Upper lobe of left lung (tissue), 4 donors: ENCODE measurements at regions not wholly inside any gene's neighbourhood (a gene's known extent, or its start where the extent isn't known, plus 50 kb on each side); places are given as distances from the start of the nearest gene placed in this dataset.

ENCODE experiments used
- POLR2A ChIP-seq, 4 donors: fragments of 450-650 bp; IDR thresholded peaks; one replicate each; pipeline ENCODE4 v1.5.1; 2016 to 2017; ENCODE audit warnings: antibody characterized with exemption in 4 of 4, mild to moderate bottlenecking in 2 of 4
- POLR2AphosphoS5 ChIP-seq, 2 donors: sonication (generic); formaldehyde crosslinking; IDR thresholded peaks; one replicate each; pipeline ENCODE4 v1.5.1; 2017; ENCODE audit warnings: antibody characterized with exemption in 2 of 2
- TF ChIP-seq, protein P1 (sequence below), 6 experiments: fragments of 450-650 bp in 4 of 6; fragments of 200-600 bp in 2 of 6; sonication (generic) in 2 of 6; IDR thresholded peaks; one replicate each; pipeline ENCODE4 v1.5.1; 2016 to 2019; ENCODE audit warnings: antibody characterized with exemption in 6 of 6

DNA sequence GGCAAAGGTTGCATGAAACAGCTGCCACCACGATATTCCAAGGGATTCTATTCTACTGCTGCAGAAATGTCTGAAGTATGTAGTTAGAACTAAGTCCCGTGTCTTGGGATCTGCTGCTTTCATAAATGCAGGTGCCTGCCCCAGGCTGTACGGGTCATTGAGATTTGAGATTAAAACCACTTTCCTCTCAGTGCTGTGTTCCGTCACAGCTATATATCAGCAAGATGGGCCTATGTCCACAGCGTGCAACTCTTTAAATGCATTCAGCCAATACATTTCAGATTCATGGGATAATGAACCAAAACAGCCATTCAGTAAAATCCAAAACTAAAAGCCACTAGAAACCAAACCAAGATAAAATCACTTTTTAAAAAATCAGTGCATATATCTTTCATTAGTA is 107.3 kb upstream of the LUZP2 start:
- TF ChIP-seq POLR2A (IDR thresholded peaks at IDR 0.05) (no peak), POLR2AphosphoS5 (IDR thresholded peaks at IDR 0.05) (no peak)
- TF ChIP-seq, protein P1, sequence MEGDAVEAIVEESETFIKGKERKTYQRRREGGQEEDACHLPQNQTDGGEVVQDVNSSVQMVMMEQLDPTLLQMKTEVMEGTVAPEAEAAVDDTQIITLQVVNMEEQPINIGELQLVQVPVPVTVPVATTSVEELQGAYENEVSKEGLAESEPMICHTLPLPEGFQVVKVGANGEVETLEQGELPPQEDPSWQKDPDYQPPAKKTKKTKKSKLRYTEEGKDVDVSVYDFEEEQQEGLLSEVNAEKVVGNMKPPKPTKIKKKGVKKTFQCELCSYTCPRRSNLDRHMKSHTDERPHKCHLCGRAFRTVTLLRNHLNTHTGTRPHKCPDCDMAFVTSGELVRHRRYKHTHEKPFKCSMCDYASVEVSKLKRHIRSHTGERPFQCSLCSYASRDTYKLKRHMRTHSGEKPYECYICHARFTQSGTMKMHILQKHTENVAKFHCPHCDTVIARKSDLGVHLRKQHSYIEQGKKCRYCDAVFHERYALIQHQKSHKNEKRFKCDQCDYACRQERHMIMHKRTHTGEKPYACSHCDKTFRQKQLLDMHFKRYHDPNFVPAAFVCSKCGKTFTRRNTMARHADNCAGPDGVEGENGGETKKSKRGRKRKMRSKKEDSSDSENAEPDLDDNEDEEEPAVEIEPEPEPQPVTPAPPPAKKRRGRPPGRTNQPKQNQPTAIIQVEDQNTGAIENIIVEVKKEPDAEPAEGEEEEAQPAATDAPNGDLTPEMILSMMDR (IDR thresholded peaks at IDR 0.05): no peak
